NCI-H446 treated with DMSO at 0.1 percent for 48 hours (cell line): ENCODE measurements at regions not wholly inside any gene's neighbourhood (a gene's known extent, or its start where the extent isn't known, plus 50 kb on each side); places are given as distances from the start of the nearest gene placed in this dataset.

ENCODE experiments used
- DNase-seq: peaks from one replicate; lab custom pipeline; 2025; lab: John Stamatoyannopoulos, UW

GRCh38 chr12:107277855-107278254 lies 184.5 kb upstream of the CRY1 start:
- no peak for DNase-seq

- no peak for DNase-seq
Measured at GRCh38 chr12:107282628-107283027, 189.3 kb upstream of the CRY1 start.

- no peak for DNase-seq
Measured at GRCh38 chr12:107283652-107284051, 190.3 kb upstream of the CRY1 start.

- no peak for DNase-seq
Measured at GRCh38 chr12:107284692-107285091, 191.3 kb upstream of the CRY1 start.

- DNase-seq: no peak
Measured at GRCh38 chr12:107287436-107288413, 194.4 kb upstream of the CRY1 start.

GRCh38 chr12:107288414-107289127 lies 195.2 kb upstream of the CRY1 start:
- no peak for DNase-seq

GRCh38 chr12:107291018-107291417 lies 197.7 kb upstream of the CRY1 start:
- no peak for DNase-seq

GRCh38 chr12:107296681-107297089 lies 203.3 kb upstream of the CRY1 start:
- no peak for DNase-seq

GRCh38 chr12:107302649-107303341 lies 209.4 kb upstream of the CRY1 start:
- no peak for DNase-seq

GRCh38 chr12:107304588-107305532 lies 211.5 kb upstream of the CRY1 start:
- DNase-seq: no peak

GRCh38 chr12:107306141-107306659 lies 212.9 kb upstream of the CRY1 start:
- DNase-seq: no peak

GRCh38 chr12:107308310-107308709 lies 215.0 kb upstream of the CRY1 start:
- DNase-seq: no peak

- DNase-seq: no peak
Measured at GRCh38 chr12:107309020-107309419, 215.7 kb upstream of the CRY1 start.

GRCh38 chr12:107310621-107311020 lies 217.3 kb upstream of the CRY1 start:
- DNase-seq: no peak

GRCh38 chr12:107311682-107312081 lies 218.3 kb upstream of the CRY1 start:
- DNase-seq: no peak

GRCh38 chr12:107317751-107318555 lies 224.6 kb upstream of the CRY1 start:
- peak; percentile 0 for DNase-seq

- DNase-seq: no peak
Measured at GRCh38 chr12:107318556-107318805, 225.1 kb upstream of the CRY1 start.

- DNase-seq: no peak
Measured at GRCh38 chr12:107318806-107319532, 225.6 kb upstream of the CRY1 start.

- no peak for DNase-seq
Measured at GRCh38 chr12:107319533-107320032, 226.2 kb upstream of the CRY1 start.
